ENCODE measurements at regions not wholly inside any gene's neighbourhood (a gene's known extent, or its start where the extent isn't known, plus 50 kb on each side); places are given as distances from the start of the nearest gene placed in this dataset.

GRCh38 chr13:40471076-40471475 is 195.4 kb downstream of the FOXO1 start:
- TF ChIP-seq CTCF (IDR thresholded peaks at IDR 0.05) (no peak), POLR2AphosphoS5 (IDR thresholded peaks at IDR 0.05) (no peak)

All from breast epithelium (tissue), 3 donors.